K562 (cell line): ENCODE measurements at regions not wholly inside any gene's neighbourhood (a gene's known extent, or its start where the extent isn't known, plus 50 kb on each side); places are given as distances from the start of the nearest gene placed in this dataset.

Experiments used
- EHMT2 ChIP-seq: fragments of 450-650 bp; IDR thresholded peaks from 2 replicates; pipeline ENCODE4 v1.6.1; 2018; ENCODE audit warnings: antibody characterized with exemption
- HMGN3 ChIP-seq: IDR thresholded peaks from 2 replicates; pipeline ENCODE4 v1.6.1; 2011; ENCODE audit warnings: borderline replicate concordance, low read depth, mild to moderate bottlenecking, mixed read lengths, low read length; ENCODE audit not compliant: insufficient read length; ENCODE audit errors: extremely low read depth
- KLF16 ChIP-seq: IDR thresholded peaks from 2 replicates; pipeline ENCODE4 v1.6.1; 2016; ENCODE audit warnings: antibody characterized with exemption
- PHF8 ChIP-seq: fragments of 200-600 bp; sonication (generic); IDR thresholded peaks from 2 replicates; pipeline ENCODE4 v1.6.1; 2012; ENCODE audit warnings: mixed run types, mild to moderate bottlenecking, inconsistent platforms, low read length, moderate library complexity, borderline replicate concordance
- SMAD4 ChIP-seq: fragments of 250-450 bp; sonication (Bioruptor Pico); conservative IDR thresholded peaks from 2 replicates; pipeline ENCODE4 v1.8.0; 2021; ENCODE audit warnings: inconsistent platforms, mild to moderate bottlenecking, moderate library complexity
- TAF1 ChIP-seq: IDR thresholded peaks from 2 replicates; pipeline ENCODE4 v1.6.1; 2011; ENCODE audit warnings: mild to moderate bottlenecking, low read length, moderate library complexity; ENCODE audit not compliant: insufficient read depth, control insufficient read depth, severe bottlenecking; ENCODE audit errors: extremely low read depth
- TBP ChIP-seq: optimal IDR thresholded peaks from 2 replicates; pipeline ENCODE3; 2011; ENCODE audit warnings: low read depth, low read length, improper control_type of control experiment
- ZNF766 ChIP-seq: fragments of 200-800 bp; sonication (Bioruptor generic); conservative IDR thresholded peaks from 2 replicates; pipeline ENCODE4 v1.6.1; 2016; ENCODE audit warnings: missing genetic modification characterization, missing compliant biosample characterization
- TF ChIP-seq, protein P1 (sequence below), 3 experiments: IDR thresholded peaks in 2 of 3; conservative IDR thresholded peaks in 1 of 3; 2 replicates each; pipeline ENCODE4 v1.5.1; 2011 to 2012; ENCODE audit warnings: low read length in 3 of 3, mild to moderate bottlenecking in 3 of 3, control low read depth in 2 of 3, improper control_type of control experiment in 1 of 3, inconsistent platforms in 1 of 3, low read depth in 1 of 3, mixed read lengths in 1 of 3, moderate library complexity in 1 of 3; ENCODE audit not compliant: insufficient read depth in 2 of 3
- TF ChIP-seq, protein P2 (sequence below): IDR thresholded peaks from 2 replicates; pipeline ENCODE4 v1.6.1; 2016; ENCODE audit warnings: missing genetic modification characterization, missing compliant biosample characterization

DNA sequence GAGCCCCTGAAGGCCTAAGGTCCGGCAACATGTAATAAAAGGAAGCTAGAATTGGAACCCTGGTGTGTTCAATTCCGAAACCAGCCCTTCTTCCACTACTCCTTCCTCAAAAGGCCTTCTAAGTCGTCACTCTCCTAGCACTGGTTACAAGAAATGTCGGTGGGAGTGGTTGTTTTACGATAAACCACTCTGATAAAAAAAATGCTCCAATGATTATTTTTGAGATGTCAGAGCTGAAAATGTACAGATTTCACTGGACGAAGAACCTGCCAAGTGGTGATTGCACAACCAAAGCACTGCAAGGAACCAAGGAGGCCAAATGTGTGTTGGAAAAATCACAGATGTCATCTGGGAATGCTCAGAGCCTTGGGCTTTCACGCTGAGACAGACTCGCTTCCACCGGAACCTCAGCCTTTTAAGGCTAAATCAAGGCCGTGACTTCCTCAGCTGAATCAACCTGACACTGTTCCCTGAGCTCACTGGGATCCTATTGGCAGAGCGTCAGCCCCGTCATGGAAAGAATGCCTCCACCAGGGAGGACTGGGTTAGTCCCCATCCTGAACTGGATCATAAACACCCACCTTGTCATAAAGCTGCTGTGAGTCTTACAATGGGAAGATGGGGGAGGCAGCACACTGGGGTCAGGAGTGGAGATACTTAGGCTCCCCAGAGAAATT is 108.1 kb upstream of the THBS1 start:
- TF ChIP-seq, protein P1, sequence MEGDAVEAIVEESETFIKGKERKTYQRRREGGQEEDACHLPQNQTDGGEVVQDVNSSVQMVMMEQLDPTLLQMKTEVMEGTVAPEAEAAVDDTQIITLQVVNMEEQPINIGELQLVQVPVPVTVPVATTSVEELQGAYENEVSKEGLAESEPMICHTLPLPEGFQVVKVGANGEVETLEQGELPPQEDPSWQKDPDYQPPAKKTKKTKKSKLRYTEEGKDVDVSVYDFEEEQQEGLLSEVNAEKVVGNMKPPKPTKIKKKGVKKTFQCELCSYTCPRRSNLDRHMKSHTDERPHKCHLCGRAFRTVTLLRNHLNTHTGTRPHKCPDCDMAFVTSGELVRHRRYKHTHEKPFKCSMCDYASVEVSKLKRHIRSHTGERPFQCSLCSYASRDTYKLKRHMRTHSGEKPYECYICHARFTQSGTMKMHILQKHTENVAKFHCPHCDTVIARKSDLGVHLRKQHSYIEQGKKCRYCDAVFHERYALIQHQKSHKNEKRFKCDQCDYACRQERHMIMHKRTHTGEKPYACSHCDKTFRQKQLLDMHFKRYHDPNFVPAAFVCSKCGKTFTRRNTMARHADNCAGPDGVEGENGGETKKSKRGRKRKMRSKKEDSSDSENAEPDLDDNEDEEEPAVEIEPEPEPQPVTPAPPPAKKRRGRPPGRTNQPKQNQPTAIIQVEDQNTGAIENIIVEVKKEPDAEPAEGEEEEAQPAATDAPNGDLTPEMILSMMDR (IDR thresholded peaks at IDR 0.05 in 2 of 3, conservative IDR thresholded peaks at IDR 0.05 in 1 of 3; ENCODE audit: insufficient read depth in 2 of 3, low read depth in 1 of 3, low read length in 3 of 3): no peak
- TF ChIP-seq ZNF766 (no peak), PHF8 (no peak), HMGN3 (no peak), SMAD4 (CRISPR knock-in tag) (no peak), TBP (no peak), TAF1 (no peak), EHMT2 (no peak), KLF16 (no peak)
- TF ChIP-seq, protein P2, sequence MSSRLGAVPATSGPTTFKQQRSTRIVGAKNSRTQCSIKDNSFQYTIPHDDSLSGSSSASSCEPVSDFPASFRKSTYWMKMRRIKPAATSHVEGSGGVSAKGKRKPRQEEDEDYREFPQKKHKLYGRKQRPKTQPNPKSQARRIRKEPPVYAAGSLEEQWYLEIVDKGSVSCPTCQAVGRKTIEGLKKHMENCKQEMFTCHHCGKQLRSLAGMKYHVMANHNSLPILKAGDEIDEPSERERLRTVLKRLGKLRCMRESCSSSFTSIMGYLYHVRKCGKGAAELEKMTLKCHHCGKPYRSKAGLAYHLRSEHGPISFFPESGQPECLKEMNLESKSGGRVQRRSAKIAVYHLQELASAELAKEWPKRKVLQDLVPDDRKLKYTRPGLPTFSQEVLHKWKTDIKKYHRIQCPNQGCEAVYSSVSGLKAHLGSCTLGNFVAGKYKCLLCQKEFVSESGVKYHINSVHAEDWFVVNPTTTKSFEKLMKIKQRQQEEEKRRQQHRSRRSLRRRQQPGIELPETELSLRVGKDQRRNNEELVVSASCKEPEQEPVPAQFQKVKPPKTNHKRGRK (tag): no peak
